ENCODE measurements at regions not wholly inside any gene's neighbourhood (a gene's known extent, or its start where the extent isn't known, plus 50 kb on each side); places are given as distances from the start of the nearest gene placed in this dataset.
A peak's percentile ranks its signal among the peaks of the same experiment; 100 is the strongest.

- Histone ChIP-seq H2AFZ (ENCODE audit: low read length) (no peak overlapping the region), H3K27ac (ENCODE audit: low read length) (no peak overlapping the region), H3K9ac (ENCODE audit: low read length) (no peak overlapping the region)
These were observed 893.5 kb downstream of the LTN1 start for GRCh38 chr21:28099001-28099705.

DNA sequence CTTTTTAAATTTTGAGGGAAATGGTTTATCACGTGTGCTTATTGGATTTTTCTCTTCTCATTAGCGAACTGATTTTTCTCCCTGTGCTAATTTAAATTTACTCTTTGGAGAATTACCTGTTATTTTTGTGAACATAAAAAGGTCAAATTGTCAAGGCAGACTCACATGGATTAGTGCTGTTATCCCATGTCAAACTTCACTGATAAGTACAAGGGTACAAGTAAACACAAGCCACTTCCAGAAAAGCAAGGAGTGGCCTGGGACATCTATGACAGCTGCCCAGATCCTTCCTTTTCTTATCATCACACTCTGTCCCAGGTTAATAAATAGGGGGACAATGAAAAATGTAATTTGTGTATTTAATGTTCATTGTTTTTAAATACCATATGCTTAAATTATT is 901.2 kb downstream of the LTN1 start:
- H3K4me3 ChIP-seq (ENCODE audit: low read length) = no peak overlapping the region
- H3K36me3 ChIP-seq (ENCODE audit: insufficient read depth, low read length) = no peaks in the 10 kb centered on the region
- H3K4me2 ChIP-seq (ENCODE audit: low read depth, low read length, poor library complexity, severe bottlenecking) = no peak overlapping the region
- no peaks in the 10 kb centered on the region for H3K9me3 ChIP-seq (ENCODE audit: low read length)
- H3K27me3 ChIP-seq (ENCODE audit: low read length) = no peaks in the 10 kb centered on the region
- DNase-seq = no peak
- no peak overlapping the region for H2AFZ ChIP-seq (ENCODE audit: low read length)
- H3K27ac ChIP-seq (ENCODE audit: low read length) = no peak overlapping the region
- H3K9me2 ChIP-seq (replicated peaks; ENCODE audit: insufficient read depth, low read length) = no peaks in the 10 kb centered on the region
- H4K20me1 ChIP-seq (ENCODE audit: insufficient read depth, low read depth, low read length) = no peaks in the 10 kb centered on the region
- no peaks in the 10 kb centered on the region for H3K79me2 ChIP-seq (ENCODE audit: low read length)
- H3K9ac ChIP-seq (ENCODE audit: low read length) = no peak overlapping the region
- H3K4me1 ChIP-seq (ENCODE audit: low read length) = no peaks in the 10 kb centered on the region

More at GRCh38 chr21:28099001-28099705, 893.5 kb downstream of the LTN1 start:
- Histone ChIP-seq H3K36me3 (ENCODE audit: insufficient read depth, low read length) (no peaks in the 10 kb centered on the region), H3K4me2 (ENCODE audit: low read depth, low read length, poor library complexity, severe bottlenecking) (no peak overlapping the region), H3K4me1 (ENCODE audit: low read length) (no peaks in the 10 kb centered on the region), H4K20me1 (ENCODE audit: insufficient read depth, low read depth, low read length) (no peaks in the 10 kb centered on the region), H3K4me3 (ENCODE audit: low read length) (no peak overlapping the region), H3K27me3 (ENCODE audit: low read length) (no peaks in the 10 kb centered on the region), H3K9me2 (replicated peaks; ENCODE audit: insufficient read depth, low read length) (no peaks in the 10 kb centered on the region), H3K79me2 (ENCODE audit: low read length) (no peaks in the 10 kb centered on the region), H3K9me3 (ENCODE audit: low read length) (no peaks in the 10 kb centered on the region)
- DNase-seq = no peak

GRCh38 chr21:28090546-28090945 is 902.1 kb downstream of the LTN1 start:
- no peak overlapping the region for H3K27ac ChIP-seq (ENCODE audit: low read length)
- no peak overlapping the region for H3K4me2 ChIP-seq (ENCODE audit: low read depth, low read length, poor library complexity, severe bottlenecking)
- H2AFZ ChIP-seq (ENCODE audit: low read length) = no peak overlapping the region

GRCh38 chr21:28089599-28090441 is 902.9 kb downstream of the LTN1 start:
- Histone ChIP-seq H3K9ac (ENCODE audit: low read length) (no peak overlapping the region), H3K27me3 (ENCODE audit: low read length) (no peaks in the 10 kb centered on the region), H3K4me2 (ENCODE audit: low read depth, low read length, poor library complexity, severe bottlenecking) (no peak overlapping the region), H3K4me3 (ENCODE audit: low read length) (no peak overlapping the region), H4K20me1 (ENCODE audit: insufficient read depth, low read depth, low read length) (no peaks in the 10 kb centered on the region), H3K9me2 (replicated peaks; ENCODE audit: insufficient read depth, low read length) (no peaks in the 10 kb centered on the region), H3K36me3 (ENCODE audit: insufficient read depth, low read length) (no peaks in the 10 kb centered on the region), H3K27ac (ENCODE audit: low read length) (no peak overlapping the region), H3K79me2 (ENCODE audit: low read length) (no peaks in the 10 kb centered on the region), H3K9me3 (ENCODE audit: low read length) (no peaks in the 10 kb centered on the region), H2AFZ (ENCODE audit: low read length) (no peak overlapping the region), H3K4me1 (ENCODE audit: low read length) (no peaks in the 10 kb centered on the region)
- DNase-seq = no peak

More at GRCh38 chr21:28090546-28090945, 902.1 kb downstream of the LTN1 start:
- Histone ChIP-seq H3K27me3 (ENCODE audit: low read length) (no peaks in the 10 kb centered on the region), H3K9me3 (ENCODE audit: low read length) (no peaks in the 10 kb centered on the region), H3K4me3 (ENCODE audit: low read length) (no peak overlapping the region), H3K4me1 (ENCODE audit: low read length) (no peaks in the 10 kb centered on the region), H4K20me1 (ENCODE audit: insufficient read depth, low read depth, low read length) (no peaks in the 10 kb centered on the region), H3K79me2 (ENCODE audit: low read length) (no peaks in the 10 kb centered on the region), H3K36me3 (ENCODE audit: insufficient read depth, low read length) (no peaks in the 10 kb centered on the region), H3K9me2 (replicated peaks; ENCODE audit: insufficient read depth, low read length) (no peaks in the 10 kb centered on the region), H3K9ac (ENCODE audit: low read length) (no peak overlapping the region)
- DNase-seq = no peak

GRCh38 chr21:28086861-28087581 is 905.7 kb downstream of the LTN1 start:
- Histone ChIP-seq H3K27ac (ENCODE audit: low read length) (no peak overlapping the region), H3K36me3 (ENCODE audit: insufficient read depth, low read length) (no peaks in the 10 kb centered on the region), H3K9ac (ENCODE audit: low read length) (no peak overlapping the region), H3K9me2 (replicated peaks; ENCODE audit: insufficient read depth, low read length) (no peaks in the 10 kb centered on the region), H3K27me3 (ENCODE audit: low read length) (no peaks in the 10 kb centered on the region), H4K20me1 (ENCODE audit: insufficient read depth, low read depth, low read length) (no peaks in the 10 kb centered on the region), H3K4me1 (ENCODE audit: low read length) (no peaks in the 10 kb centered on the region), H3K4me3 (ENCODE audit: low read length) (no peak overlapping the region), H3K79me2 (ENCODE audit: low read length) (no peaks in the 10 kb centered on the region), H3K9me3 (ENCODE audit: low read length) (no peaks in the 10 kb centered on the region), H2AFZ (ENCODE audit: low read length) (no peak overlapping the region), H3K4me2 (ENCODE audit: low read depth, low read length, poor library complexity, severe bottlenecking) (no peak overlapping the region)
- DNase-seq = peak; percentile 42

DNA sequence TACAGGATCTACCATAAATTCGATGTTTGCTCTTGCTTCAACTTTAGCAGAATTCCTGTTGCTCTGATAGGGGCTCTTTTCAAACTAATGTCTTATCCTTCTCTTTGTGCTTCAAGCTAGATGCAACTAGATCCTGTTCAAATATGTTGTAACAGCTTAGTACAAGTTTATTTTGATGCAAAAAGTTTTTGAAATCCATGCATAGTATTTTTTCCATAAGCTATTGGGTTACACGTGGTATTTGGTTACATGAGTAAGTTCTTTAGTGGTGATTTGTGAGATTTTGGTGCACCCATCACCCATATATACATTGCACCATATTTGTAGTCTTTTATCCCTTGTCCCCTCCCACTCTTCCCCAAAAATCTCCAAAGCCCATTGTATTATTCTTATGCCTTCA is 907.7 kb downstream of the LTN1 start:
- no peaks in the 10 kb centered on the region for H3K79me2 ChIP-seq (ENCODE audit: low read length)
- H3K36me3 ChIP-seq (ENCODE audit: insufficient read depth, low read length) = no peaks in the 10 kb centered on the region
- no peak for DNase-seq
- H2AFZ ChIP-seq (ENCODE audit: low read length) = no peak overlapping the region
- no peak overlapping the region for H3K27ac ChIP-seq (ENCODE audit: low read length)
- no peaks in the 10 kb centered on the region for H3K27me3 ChIP-seq (ENCODE audit: low read length)
- no peak overlapping the region for H3K4me3 ChIP-seq (ENCODE audit: low read length)
- H4K20me1 ChIP-seq (ENCODE audit: insufficient read depth, low read depth, low read length) = no peaks in the 10 kb centered on the region
- H3K4me1 ChIP-seq (ENCODE audit: low read length) = no peaks in the 10 kb centered on the region
- no peak overlapping the region for H3K9ac ChIP-seq (ENCODE audit: low read length)
- H3K9me2 ChIP-seq (replicated peaks; ENCODE audit: insufficient read depth, low read length) = no peaks in the 10 kb centered on the region
- no peak overlapping the region for H3K4me2 ChIP-seq (ENCODE audit: low read depth, low read length, poor library complexity, severe bottlenecking)
- no peaks in the 10 kb centered on the region for H3K9me3 ChIP-seq (ENCODE audit: low read length)

GRCh38 chr21:28083350-28083749 is 909.3 kb downstream of the LTN1 start:
- H3K36me3 ChIP-seq (ENCODE audit: insufficient read depth, low read length) = no peaks in the 10 kb centered on the region
- no peaks in the 10 kb centered on the region for H3K4me1 ChIP-seq (ENCODE audit: low read length)
- no peaks in the 10 kb centered on the region for H3K9me2 ChIP-seq (replicated peaks; ENCODE audit: insufficient read depth, low read length)
- H3K4me3 ChIP-seq (ENCODE audit: low read length) = no peak overlapping the region
- no peaks in the 10 kb centered on the region for H3K9me3 ChIP-seq (ENCODE audit: low read length)
- H3K79me2 ChIP-seq (ENCODE audit: low read length) = no peaks in the 10 kb centered on the region
- no peaks in the 10 kb centered on the region for H4K20me1 ChIP-seq (ENCODE audit: insufficient read depth, low read depth, low read length)
- no peaks in the 10 kb centered on the region for H3K27me3 ChIP-seq (ENCODE audit: low read length)
- H3K27ac ChIP-seq (ENCODE audit: low read length) = no peak overlapping the region
- H2AFZ ChIP-seq (ENCODE audit: low read length) = no peak overlapping the region
- no peak overlapping the region for H3K9ac ChIP-seq (ENCODE audit: low read length)
- H3K4me2 ChIP-seq (ENCODE audit: low read depth, low read length, poor library complexity, severe bottlenecking) = no peak overlapping the region
- no peak for DNase-seq

GRCh38 chr21:28078126-28078525 is 914.6 kb downstream of the LTN1 start:
- Histone ChIP-seq H3K4me1 (ENCODE audit: low read length) (no peaks in the 10 kb centered on the region), H3K4me3 (ENCODE audit: low read length) (no peak overlapping the region), H3K27me3 (ENCODE audit: low read length) (no peaks in the 10 kb centered on the region), H3K9me2 (replicated peaks; ENCODE audit: insufficient read depth, low read length) (no peaks in the 10 kb centered on the region), H3K9me3 (ENCODE audit: low read length) (no peaks in the 10 kb centered on the region), H4K20me1 (ENCODE audit: insufficient read depth, low read depth, low read length) (no peaks in the 10 kb centered on the region), H3K27ac (ENCODE audit: low read length) (no peak overlapping the region), H3K79me2 (ENCODE audit: low read length) (no peaks in the 10 kb centered on the region), H3K36me3 (ENCODE audit: insufficient read depth, low read length) (no peaks in the 10 kb centered on the region), H2AFZ (ENCODE audit: low read length) (no peak overlapping the region), H3K4me2 (ENCODE audit: low read depth, low read length, poor library complexity, severe bottlenecking) (no peak overlapping the region), H3K9ac (ENCODE audit: low read length) (no peak overlapping the region)
- no peak for DNase-seq
